ENCODE measurements at regions not wholly inside any gene's neighbourhood (a gene's known extent, or its start where the extent isn't known, plus 50 kb on each side); places are given as distances from the start of the nearest gene placed in this dataset.
"Not testable (repeated sequence)": the region's sequence is repeated elsewhere in the genome, so short reads cannot be mapped to it uniquely, and the experiment has no call there.

DNA sequence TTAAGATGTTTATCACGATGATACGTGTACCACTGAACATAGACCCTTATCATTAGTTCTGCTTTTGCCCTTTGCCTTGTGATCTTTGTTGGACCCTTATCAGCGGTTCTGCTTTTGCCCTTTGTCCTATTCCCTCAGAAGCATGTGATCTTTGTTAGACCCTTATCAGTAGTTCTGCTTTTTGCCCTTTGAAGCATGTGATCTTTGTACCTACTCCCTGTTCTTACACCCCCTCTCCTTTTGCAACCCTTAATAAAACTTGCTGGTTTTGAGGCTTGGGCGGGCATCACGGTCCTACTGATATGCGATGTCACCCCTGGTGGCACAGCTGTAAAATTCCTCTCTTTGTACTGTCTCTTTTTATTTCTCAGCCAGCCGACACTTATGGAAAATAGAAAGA, 117.0 kb downstream of the SDHAF3 start:
- not testable (repeated sequence) for H3K36me3 ChIP-seq (ENCODE audit: control insufficient read depth in 4 of 4, insufficient read depth in 3 of 4, low read depth in 1 of 4, low read length in 3 of 4); H3K4me3 ChIP-seq (ENCODE audit: low read depth in 1 of 3, low read length in 3 of 3); H3K9ac ChIP-seq (ENCODE audit: low read depth in 1 of 2, low read length in 2 of 2); H3K4me1 ChIP-seq (ENCODE audit: control insufficient read depth in 4 of 4, insufficient read depth in 4 of 4, low read length in 3 of 4); H3K27ac ChIP-seq (ENCODE audit: low read depth in 1 of 2, low read length in 2 of 2); H3K27me3 ChIP-seq (ENCODE audit: control insufficient read depth in 4 of 4, insufficient read depth in 4 of 4, low read length in 3 of 4); DNase-seq (ENCODE audit: low spot score)
- TF ChIP-seq RAD21 (IDR thresholded peaks at IDR 0.05) (peak in 1 of 2 donors; percentile 7), SP1 (IDR thresholded peaks at IDR 0.05) (peak; percentile 9), HNF4A (conservative IDR thresholded peaks at IDR 0.05) (peak; percentile 51 to 91), JUND (IDR thresholded peaks at IDR 0.05) (peak in 1 of 2 donors; percentile 20), RXRA (IDR thresholded peaks at IDR 0.05) (peak in 1 of 2 donors; percentile 77)
- TF ChIP-seq, protein P1, sequence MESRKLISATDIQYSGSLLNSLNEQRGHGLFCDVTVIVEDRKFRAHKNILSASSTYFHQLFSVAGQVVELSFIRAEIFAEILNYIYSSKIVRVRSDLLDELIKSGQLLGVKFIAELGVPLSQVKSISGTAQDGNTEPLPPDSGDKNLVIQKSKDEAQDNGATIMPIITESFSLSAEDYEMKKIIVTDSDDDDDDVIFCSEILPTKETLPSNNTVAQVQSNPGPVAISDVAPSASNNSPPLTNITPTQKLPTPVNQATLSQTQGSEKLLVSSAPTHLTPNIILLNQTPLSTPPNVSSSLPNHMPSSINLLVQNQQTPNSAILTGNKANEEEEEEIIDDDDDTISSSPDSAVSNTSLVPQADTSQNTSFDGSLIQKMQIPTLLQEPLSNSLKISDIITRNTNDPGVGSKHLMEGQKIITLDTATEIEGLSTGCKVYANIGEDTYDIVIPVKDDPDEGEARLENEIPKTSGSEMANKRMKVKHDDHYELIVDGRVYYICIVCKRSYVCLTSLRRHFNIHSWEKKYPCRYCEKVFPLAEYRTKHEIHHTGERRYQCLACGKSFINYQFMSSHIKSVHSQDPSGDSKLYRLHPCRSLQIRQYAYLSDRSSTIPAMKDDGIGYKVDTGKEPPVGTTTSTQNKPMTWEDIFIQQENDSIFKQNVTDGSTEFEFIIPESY (IDR thresholded peaks at IDR 0.05), result peak; percentile 54
- TF ChIP-seq, protein P2, sequence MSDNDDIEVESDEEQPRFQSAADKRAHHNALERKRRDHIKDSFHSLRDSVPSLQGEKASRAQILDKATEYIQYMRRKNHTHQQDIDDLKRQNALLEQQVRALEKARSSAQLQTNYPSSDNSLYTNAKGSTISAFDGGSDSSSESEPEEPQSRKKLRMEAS (IDR thresholded peaks at IDR 0.05), result peak; percentile 34
- 36% methylated on average over 7 of the region's 7 CpGs for WGBS
- H3K9me3 ChIP-seq (ENCODE audit: control insufficient read depth in 4 of 4, low read length in 3 of 4), result peaks cover 0 to 13% (median 6%) of the 10 kb centered on the region in 4 donors

GRCh38 chr7:97246317-97246716, 128.8 kb downstream of the SDHAF3 start:
- Histone ChIP-seq H3K9ac (ENCODE audit: low read depth in 1 of 2, low read length in 2 of 2) (no peak overlapping the region), H3K4me1 (ENCODE audit: control insufficient read depth in 4 of 4, insufficient read depth in 4 of 4, low read length in 3 of 4) (no peaks in the 10 kb centered on the region), H3K9me3 (ENCODE audit: control insufficient read depth in 4 of 4, low read length in 3 of 4) (peaks cover 0 to 5% (median under 1%) of the 10 kb centered on the region in 4 donors), H3K27me3 (ENCODE audit: control insufficient read depth in 4 of 4, insufficient read depth in 4 of 4, low read length in 3 of 4) (no peaks in the 10 kb centered on the region), H3K4me3 (ENCODE audit: low read depth in 1 of 3, low read length in 3 of 3) (no peak overlapping the region), H3K27ac (ENCODE audit: low read depth in 1 of 2, low read length in 2 of 2) (no peak overlapping the region), H3K36me3 (ENCODE audit: control insufficient read depth in 4 of 4, insufficient read depth in 3 of 4, low read depth in 1 of 4, low read length in 3 of 4) (no peaks in the 10 kb centered on the region)
- WGBS, result 68% methylated on average over 2 of the region's 2 CpGs
- no peak for DNase-seq (ENCODE audit: low spot score)
- TF ChIP-seq TAF1 (conservative IDR thresholded peaks at IDR 0.05) (no peak), YY1 (IDR thresholded peaks at IDR 0.05) (no peak), RXRA (IDR thresholded peaks at IDR 0.05) (no peak), FOXA1 (IDR thresholded peaks at IDR 0.05) (no peak), EGR1 (IDR thresholded peaks at IDR 0.05; ENCODE audit: low read depth in 2 of 2) (no peak), GABPA (IDR thresholded peaks at IDR 0.05 in 1 of 2, conservative IDR thresholded peaks at IDR 0.05 in 1 of 2) (no peak), ATF3 (IDR thresholded peaks at IDR 0.05) (no peak), RAD21 (IDR thresholded peaks at IDR 0.05) (no peak), HNF4A (conservative IDR thresholded peaks at IDR 0.05) (no peak), HNF4G (IDR thresholded peaks at IDR 0.05) (no peak), CTCF (IDR thresholded peaks at IDR 0.05; ENCODE audit: low read depth, low read length, missing input control) (no peak), NR2F2 (IDR thresholded peaks at IDR 0.05) (no peak), JUND (IDR thresholded peaks at IDR 0.05) (no peak)
- TF ChIP-seq, protein P1 (IDR thresholded peaks at IDR 0.05), result no peak
- TF ChIP-seq, protein P2 (IDR thresholded peaks at IDR 0.05), result no peak

DNA sequence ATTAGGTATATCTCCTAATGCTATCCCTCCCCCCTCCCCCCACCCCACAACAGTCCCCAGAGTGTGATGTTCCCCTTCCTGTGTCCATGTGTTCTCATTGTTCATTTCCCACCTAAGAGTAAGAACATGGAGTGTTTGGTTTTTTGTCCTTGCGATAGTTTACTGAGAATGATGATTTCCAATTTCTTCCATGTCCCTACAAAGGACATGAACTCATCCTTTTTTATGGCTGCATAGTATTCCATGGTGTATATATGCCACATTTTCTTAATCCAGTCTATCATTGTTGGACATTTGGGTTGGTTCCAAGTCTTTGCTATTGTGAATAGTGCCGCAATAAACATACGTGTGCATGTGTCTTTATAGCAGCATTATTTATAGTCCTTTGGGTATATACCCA, 140.7 kb downstream of the SDHAF3 start:
- H3K9ac ChIP-seq (ENCODE audit: low read depth in 1 of 2, low read length in 2 of 2); H3K4me3 ChIP-seq (ENCODE audit: low read depth in 1 of 3, low read length in 3 of 3); H3K36me3 ChIP-seq (ENCODE audit: control insufficient read depth in 4 of 4, insufficient read depth in 3 of 4, low read depth in 1 of 4, low read length in 3 of 4); DNase-seq (ENCODE audit: low spot score); H3K4me1 ChIP-seq (ENCODE audit: control insufficient read depth in 4 of 4, insufficient read depth in 4 of 4, low read length in 3 of 4); H3K27ac ChIP-seq (ENCODE audit: low read depth in 1 of 2, low read length in 2 of 2); H3K27me3 ChIP-seq (ENCODE audit: control insufficient read depth in 4 of 4, insufficient read depth in 4 of 4, low read length in 3 of 4); H3K9me3 ChIP-seq (ENCODE audit: control insufficient read depth in 4 of 4, low read length in 3 of 4): not testable (repeated sequence)
- WGBS, result 98% methylated on average over 1 of the region's 3 CpGs

Measured in liver (tissue), 8 donors.